ENCODE measurements at regions not wholly inside any gene's neighbourhood (a gene's known extent, or its start where the extent isn't known, plus 50 kb on each side); places are given as distances from the start of the nearest gene placed in this dataset.

DNA sequence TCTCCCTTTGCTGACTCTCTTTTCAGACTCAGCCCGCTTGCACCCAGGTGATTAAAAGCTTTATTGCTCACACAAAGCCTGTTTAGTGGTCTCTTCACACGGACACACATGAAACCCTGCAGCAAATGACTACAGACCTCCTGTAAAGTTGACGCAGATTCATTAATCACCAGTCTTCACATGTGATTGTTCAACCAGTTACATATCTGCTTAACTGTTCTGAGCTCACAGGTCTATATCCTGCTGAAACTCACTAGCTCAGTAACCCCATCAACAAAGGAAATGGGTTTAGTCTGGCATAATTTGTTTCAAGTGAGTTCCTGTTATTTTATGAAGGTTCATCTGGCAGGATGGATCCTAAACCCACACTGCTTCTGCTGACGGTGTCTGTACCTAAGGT, 68.4 kb upstream of the GJA8 start:
- H3K27ac ChIP-seq: no peak overlapping the region
- H3K4me3 ChIP-seq: no peak overlapping the region
- ATAC-seq: no peak
- H3K4me1 ChIP-seq: no peaks in the 10 kb centered on the region
- WGBS, 2 donors (ENCODE audit: low coverage in 1 of 2): 55 to 73% methylated on average over 1 to 4 of the region's 4 CpGs
- H3K36me3 ChIP-seq: no peaks in the 10 kb centered on the region
- H3K27me3 ChIP-seq: peaks cover 8% of the 10 kb centered on the region
- TF ChIP-seq POLR2AphosphoS5 (IDR thresholded peaks at IDR 0.05) (no peak), POLR2A (IDR thresholded peaks at IDR 0.05) (no peak), EP300 (IDR thresholded peaks at IDR 0.05) (no peak)
- TF ChIP-seq, protein P1, sequence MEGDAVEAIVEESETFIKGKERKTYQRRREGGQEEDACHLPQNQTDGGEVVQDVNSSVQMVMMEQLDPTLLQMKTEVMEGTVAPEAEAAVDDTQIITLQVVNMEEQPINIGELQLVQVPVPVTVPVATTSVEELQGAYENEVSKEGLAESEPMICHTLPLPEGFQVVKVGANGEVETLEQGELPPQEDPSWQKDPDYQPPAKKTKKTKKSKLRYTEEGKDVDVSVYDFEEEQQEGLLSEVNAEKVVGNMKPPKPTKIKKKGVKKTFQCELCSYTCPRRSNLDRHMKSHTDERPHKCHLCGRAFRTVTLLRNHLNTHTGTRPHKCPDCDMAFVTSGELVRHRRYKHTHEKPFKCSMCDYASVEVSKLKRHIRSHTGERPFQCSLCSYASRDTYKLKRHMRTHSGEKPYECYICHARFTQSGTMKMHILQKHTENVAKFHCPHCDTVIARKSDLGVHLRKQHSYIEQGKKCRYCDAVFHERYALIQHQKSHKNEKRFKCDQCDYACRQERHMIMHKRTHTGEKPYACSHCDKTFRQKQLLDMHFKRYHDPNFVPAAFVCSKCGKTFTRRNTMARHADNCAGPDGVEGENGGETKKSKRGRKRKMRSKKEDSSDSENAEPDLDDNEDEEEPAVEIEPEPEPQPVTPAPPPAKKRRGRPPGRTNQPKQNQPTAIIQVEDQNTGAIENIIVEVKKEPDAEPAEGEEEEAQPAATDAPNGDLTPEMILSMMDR (IDR thresholded peaks at IDR 0.05): no peak
- H3K9me3 ChIP-seq: no peaks in the 10 kb centered on the region

- Histone ChIP-seq H3K36me3 (no peaks in the 10 kb centered on the region), H3K27me3 (peaks cover 8% of the 10 kb centered on the region), H3K4me3 (no peak overlapping the region), H3K9me3 (no peaks in the 10 kb centered on the region), H3K4me1 (no peaks in the 10 kb centered on the region), H3K27ac (no peak overlapping the region)
- no peak for ATAC-seq
- no peak for TF ChIP-seq POLR2AphosphoS5 (IDR thresholded peaks at IDR 0.05)
- no peak for TF ChIP-seq POLR2A (IDR thresholded peaks at IDR 0.05)
- TF ChIP-seq EP300 (IDR thresholded peaks at IDR 0.05): no peak
- TF ChIP-seq, protein P1 (IDR thresholded peaks at IDR 0.05): no peak
Observed at GRCh38 chr1:147834810-147835209, 67.8 kb upstream of the GJA8 start.

DNA sequence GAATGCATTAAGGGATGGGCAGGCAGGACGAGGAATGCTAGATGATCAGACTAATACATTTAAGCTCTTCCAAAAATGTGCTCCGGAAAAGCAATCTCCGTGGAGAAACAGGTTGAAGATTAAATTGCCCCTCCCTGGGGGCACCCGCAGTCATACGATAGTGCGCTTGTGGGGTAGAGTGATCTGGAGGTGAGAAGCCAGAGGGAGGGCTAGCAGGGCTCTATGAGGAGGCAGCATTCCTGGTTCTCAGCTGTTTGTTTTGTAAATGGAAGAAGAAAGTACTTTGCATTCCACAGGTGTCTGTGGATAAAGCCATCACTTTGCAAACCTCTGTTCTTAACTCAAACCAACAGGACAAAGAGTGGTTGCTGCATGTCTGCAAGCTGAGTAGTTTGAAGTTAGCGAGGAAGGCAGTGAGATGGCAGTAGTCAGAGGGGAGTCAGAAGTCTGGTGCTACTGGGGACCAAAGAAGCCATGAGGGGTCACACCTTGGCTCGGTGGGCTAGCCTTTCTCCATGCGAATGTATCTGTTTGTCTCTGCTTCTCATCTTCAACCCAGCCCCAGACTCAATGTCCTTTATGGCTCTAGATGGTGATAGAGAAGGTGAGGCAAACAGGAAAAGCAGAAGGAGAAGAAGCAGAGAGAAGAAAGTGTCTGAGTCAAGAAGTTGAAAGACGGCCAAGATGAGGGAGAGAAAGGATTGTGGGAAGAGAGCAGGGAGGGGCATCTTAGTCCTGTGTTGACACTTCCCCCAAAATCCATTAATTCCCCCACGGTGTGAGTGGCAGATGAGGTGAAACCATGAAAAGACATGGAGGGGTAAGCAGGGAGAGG, 65.2 kb upstream of the GJA8 start:
- TF ChIP-seq POLR2A (IDR thresholded peaks at IDR 0.05) (no peak), POLR2AphosphoS5 (IDR thresholded peaks at IDR 0.05) (no peak), EP300 (IDR thresholded peaks at IDR 0.05) (no peak)
- Histone ChIP-seq H3K4me1 (no peaks in the 10 kb centered on the region), H3K36me3 (no peaks in the 10 kb centered on the region), H3K27ac (no peak overlapping the region), H3K9me3 (no peaks in the 10 kb centered on the region), H3K27me3 (peaks cover 8% of the 10 kb centered on the region), H3K4me3 (no peak overlapping the region)
- WGBS, 2 donors (ENCODE audit: low coverage in 1 of 2): 43 to 54% methylated on average over 6 to 11 of the region's 11 CpGs
- no peak for ATAC-seq

DNA sequence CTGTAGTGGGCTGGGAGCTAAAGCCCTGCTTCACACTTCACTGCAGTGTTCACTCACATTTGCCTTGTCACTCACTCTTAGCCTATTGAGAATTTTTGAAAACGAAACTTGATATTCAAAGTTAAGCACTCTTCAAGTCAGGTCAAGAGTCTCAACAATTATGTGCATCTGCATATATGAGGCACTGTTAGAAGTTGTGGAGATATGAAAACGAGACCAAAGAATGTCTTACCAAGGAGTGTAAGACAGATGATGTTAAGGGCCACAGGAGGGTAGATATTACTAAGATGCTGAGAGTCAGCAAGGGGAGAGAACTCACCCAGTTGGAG, 64.7 kb upstream of the GJA8 start:
- no peak for ATAC-seq
- Histone ChIP-seq H3K27ac (no peak overlapping the region), H3K4me1 (no peaks in the 10 kb centered on the region), H3K4me3 (no peak overlapping the region), H3K27me3 (peaks cover 6% of the 10 kb centered on the region), H3K36me3 (no peaks in the 10 kb centered on the region), H3K9me3 (no peaks in the 10 kb centered on the region)
- WGBS, 2 donors (ENCODE audit: low coverage in 1 of 2): 54 to 74% methylated on average over 2 of the region's 2 CpGs
- TF ChIP-seq POLR2A (IDR thresholded peaks at IDR 0.05) (no peak), POLR2AphosphoS5 (IDR thresholded peaks at IDR 0.05) (no peak), EP300 (IDR thresholded peaks at IDR 0.05) (no peak)
- TF ChIP-seq, protein P1 (IDR thresholded peaks at IDR 0.05): no peak

GRCh38 chr1:147840909-147841308, 61.7 kb upstream of the GJA8 start:
- Histone ChIP-seq H3K4me1 (no peaks in the 10 kb centered on the region), H3K27me3 (no peaks in the 10 kb centered on the region), H3K36me3 (no peaks in the 10 kb centered on the region), H3K4me3 (no peak overlapping the region), H3K27ac (no peak overlapping the region), H3K9me3 (no peaks in the 10 kb centered on the region)
- 93 to 100% methylated on average over 1 to 4 of the region's 4 CpGs for WGBS, 2 donors (ENCODE audit: low coverage in 1 of 2)
- no peak for ATAC-seq
- TF ChIP-seq, protein P1 (IDR thresholded peaks at IDR 0.05): no peak
- TF ChIP-seq POLR2A (IDR thresholded peaks at IDR 0.05) (no peak), EP300 (IDR thresholded peaks at IDR 0.05) (no peak), POLR2AphosphoS5 (IDR thresholded peaks at IDR 0.05) (no peak)
